ENCODE measurements at regions not wholly inside any gene's neighbourhood (a gene's known extent, or its start where the extent isn't known, plus 50 kb on each side); places are given as distances from the start of the nearest gene placed in this dataset.

GRCh38 chr10:121690152-121690848, 92.1 kb upstream of the FGFR2 start:
- no peaks in the 10 kb centered on the region for H3K36me3 Mint-ChIP-seq (ENCODE audit: low read depth)
- ATAC-seq (ENCODE audit: low read depth) = no peak
- POLR2A ChIA-PET = no interaction called here

GRCh38 chr10:121687095-121687813, 89.0 kb upstream of the FGFR2 start:
- no peaks in the 10 kb centered on the region for H3K9me3 Mint-ChIP-seq
- TF ChIP-seq CTCF (IDR thresholded peaks at IDR 0.05) = no peak
- no peaks in the 10 kb centered on the region for H3K36me3 Mint-ChIP-seq (ENCODE audit: low read depth)
- H3K4me1 Mint-ChIP-seq = no peaks in the 10 kb centered on the region
- ChIA-PET CTCF (no interaction called here), POLR2A (no interaction called here)
- no peak overlapping the region for H3K27ac Mint-ChIP-seq
- ATAC-seq (ENCODE audit: low read depth) = no peak
- intact Hi-C loops (cut with micrococcal nuclease) = no loop called here
- no peak for DNase-seq
- peaks cover 4% of the 10 kb centered on the region for H3K27me3 Mint-ChIP-seq
- no peak overlapping the region for H3K4me3 Mint-ChIP-seq

More at GRCh38 chr10:121690152-121690848, 92.1 kb upstream of the FGFR2 start:
- Mint-ChIP-seq H3K4me1 (no peaks in the 10 kb centered on the region), H3K4me3 (no peak overlapping the region), H3K9me3 (no peaks in the 10 kb centered on the region), H3K27me3 (peaks cover 4% of the 10 kb centered on the region), H3K27ac (no peak overlapping the region)
- intact Hi-C loops (cut with micrococcal nuclease) = no loop called here
- DNase-seq = no peak
- TF ChIP-seq CTCF (IDR thresholded peaks at IDR 0.05) = no peak
- CTCF ChIA-PET = no interaction called here

- TF ChIP-seq CTCF (IDR thresholded peaks at IDR 0.05) = no peak
- Mint-ChIP-seq H3K9me3 (no peaks in the 10 kb centered on the region), H3K27me3 (peaks cover 4% of the 10 kb centered on the region), H3K4me3 (no peak overlapping the region), H3K36me3 (ENCODE audit: low read depth) (no peaks in the 10 kb centered on the region), H3K27ac (no peak overlapping the region), H3K4me1 (no peaks in the 10 kb centered on the region)
- CTCF ChIA-PET = no interaction called here
- POLR2A ChIA-PET = no interaction called here
- intact Hi-C loops (cut with micrococcal nuclease) = no loop called here
- no peak for DNase-seq
- no peak for ATAC-seq (ENCODE audit: low read depth)
Measured at GRCh38 chr10:121684276-121684675, 86.0 kb upstream of the FGFR2 start.

GRCh38 chr10:121683816-121684215, 85.6 kb upstream of the FGFR2 start:
- H3K4me3 Mint-ChIP-seq = no peak overlapping the region
- intact Hi-C loops (cut with micrococcal nuclease) = no loop called here
- H3K9me3 Mint-ChIP-seq = no peaks in the 10 kb centered on the region
- no peaks in the 10 kb centered on the region for H3K4me1 Mint-ChIP-seq
- H3K27ac Mint-ChIP-seq = no peak overlapping the region
- no peaks in the 10 kb centered on the region for H3K36me3 Mint-ChIP-seq (ENCODE audit: low read depth)
- ChIA-PET POLR2A (no interaction called here), CTCF (no interaction called here)
- TF ChIP-seq CTCF (IDR thresholded peaks at IDR 0.05) = no peak
- H3K27me3 Mint-ChIP-seq = peaks cover 4% of the 10 kb centered on the region
- ATAC-seq (ENCODE audit: low read depth) = no peak
- DNase-seq = no peak

- intact Hi-C loops (cut with micrococcal nuclease) = no loop called here
- Mint-ChIP-seq H3K4me3 (no peak overlapping the region), H3K36me3 (ENCODE audit: low read depth) (no peaks in the 10 kb centered on the region), H3K27me3 (peaks cover 4% of the 10 kb centered on the region), H3K27ac (no peak overlapping the region), H3K9me3 (no peaks in the 10 kb centered on the region), H3K4me1 (no peaks in the 10 kb centered on the region)
- no peak for TF ChIP-seq CTCF (IDR thresholded peaks at IDR 0.05)
- DNase-seq (no peak), ATAC-seq (ENCODE audit: low read depth) (no peak)
- CTCF ChIA-PET = no interaction called here
- POLR2A ChIA-PET = no interaction called here
Measured at GRCh38 chr10:121683366-121683765, 85.1 kb upstream of the FGFR2 start.

All from activated B cell treated with CpG ODN at 0.5 μM for 24 hours (primary cell).